Peyer's patch (tissue), 4 donors: ENCODE measurements at regions not wholly inside any gene's neighbourhood (a gene's known extent, or its start where the extent isn't known, plus 50 kb on each side); places are given as distances from the start of the nearest gene placed in this dataset.

Experiments
- DNase-seq, 3 donors: peaks; one replicate each; pipeline ENCODE4 v3.0.0-alpha.2; 2017 to 2019
- H3K27ac ChIP-seq, 4 donors: fragments of 200-600 bp; sonication (generic); one replicate each; pipeline ENCODE4 v1.5.1; 2016 to 2019
- H3K27me3 ChIP-seq, 2 donors: fragments of 200-600 bp; sonication (generic); one replicate each; pipeline ENCODE4 v1.5.1; 2019
- H3K36me3 ChIP-seq, 3 donors: fragments of 200-600 bp; sonication (generic); one replicate each; pipeline ENCODE4 v1.5.1; 2016 to 2019
- H3K4me1 ChIP-seq, 4 donors: fragments of 200-600 bp; sonication (generic); one replicate each; pipeline ENCODE4 v1.5.1; 2016 to 2019
- H3K4me3 ChIP-seq, 4 donors: fragments of 200-600 bp; sonication (generic); 1 replicate in 3 of 4; 2 replicates in 1 of 4; pipeline ENCODE4 v1.5.1; 2016 to 2019; ENCODE audit warnings: mild to moderate bottlenecking in 1 of 4
- H3K9me3 ChIP-seq, 4 donors: fragments of 200-600 bp; sonication (generic); one replicate each; pipeline ENCODE4 v1.5.1; 2016 to 2019; ENCODE audit warnings: mild to moderate bottlenecking in 1 of 4
- POLR2A ChIP-seq, 2 donors: fragments of 450-650 bp; IDR thresholded peaks; one replicate each; pipeline ENCODE4 v1.5.1; 2017; ENCODE audit warnings: antibody characterized with exemption in 2 of 2, mild to moderate bottlenecking in 2 of 2, moderate library complexity in 2 of 2
- TF ChIP-seq, protein P1 (sequence below), 6 experiments: fragments of 450-650 bp in 4 of 6; fragments of 200-600 bp in 2 of 6; sonication (generic) in 1 of 6; IDR thresholded peaks; one replicate each; pipeline ENCODE4 v1.5.1; 2017 to 2019; ENCODE audit warnings: antibody characterized with exemption in 6 of 6, mild to moderate bottlenecking in 3 of 6, moderate library complexity in 1 of 6

DNA sequence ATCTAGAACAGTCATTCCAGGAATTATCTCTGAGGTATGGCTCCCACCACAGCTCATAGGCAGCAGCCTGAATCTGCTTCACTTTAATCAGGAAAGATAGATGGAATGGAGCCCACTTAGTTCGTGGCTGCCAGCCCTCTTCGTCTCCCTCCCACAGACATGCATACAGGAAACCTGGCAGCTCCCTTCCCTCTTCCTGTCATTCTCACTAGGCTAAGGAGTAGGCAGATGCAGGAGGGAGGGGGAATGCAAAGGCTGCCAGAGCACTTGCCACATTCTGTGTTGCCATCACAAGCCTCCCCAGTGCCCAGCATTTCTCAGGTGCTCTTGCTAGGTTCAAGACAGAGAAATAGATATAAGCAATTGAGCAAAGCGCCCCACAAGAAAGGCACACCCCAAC is 378.9 kb downstream of the ELAVL2 start:
- Histone ChIP-seq H3K4me3 (no peak overlapping the region), H3K4me1 (no peaks in the 10 kb centered on the region), H3K27ac (no peak overlapping the region), H3K36me3 (no peaks in the 10 kb centered on the region), H3K27me3 (no peaks in the 10 kb centered on the region), H3K9me3 (peaks cover 0 to 1% (median 0%) of the 10 kb centered on the region in 4 donors)
- DNase-seq: no peak
- TF ChIP-seq, protein P1, sequence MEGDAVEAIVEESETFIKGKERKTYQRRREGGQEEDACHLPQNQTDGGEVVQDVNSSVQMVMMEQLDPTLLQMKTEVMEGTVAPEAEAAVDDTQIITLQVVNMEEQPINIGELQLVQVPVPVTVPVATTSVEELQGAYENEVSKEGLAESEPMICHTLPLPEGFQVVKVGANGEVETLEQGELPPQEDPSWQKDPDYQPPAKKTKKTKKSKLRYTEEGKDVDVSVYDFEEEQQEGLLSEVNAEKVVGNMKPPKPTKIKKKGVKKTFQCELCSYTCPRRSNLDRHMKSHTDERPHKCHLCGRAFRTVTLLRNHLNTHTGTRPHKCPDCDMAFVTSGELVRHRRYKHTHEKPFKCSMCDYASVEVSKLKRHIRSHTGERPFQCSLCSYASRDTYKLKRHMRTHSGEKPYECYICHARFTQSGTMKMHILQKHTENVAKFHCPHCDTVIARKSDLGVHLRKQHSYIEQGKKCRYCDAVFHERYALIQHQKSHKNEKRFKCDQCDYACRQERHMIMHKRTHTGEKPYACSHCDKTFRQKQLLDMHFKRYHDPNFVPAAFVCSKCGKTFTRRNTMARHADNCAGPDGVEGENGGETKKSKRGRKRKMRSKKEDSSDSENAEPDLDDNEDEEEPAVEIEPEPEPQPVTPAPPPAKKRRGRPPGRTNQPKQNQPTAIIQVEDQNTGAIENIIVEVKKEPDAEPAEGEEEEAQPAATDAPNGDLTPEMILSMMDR (IDR thresholded peaks at IDR 0.05): no peak
- TF ChIP-seq POLR2A (IDR thresholded peaks at IDR 0.05): no peak

DNA sequence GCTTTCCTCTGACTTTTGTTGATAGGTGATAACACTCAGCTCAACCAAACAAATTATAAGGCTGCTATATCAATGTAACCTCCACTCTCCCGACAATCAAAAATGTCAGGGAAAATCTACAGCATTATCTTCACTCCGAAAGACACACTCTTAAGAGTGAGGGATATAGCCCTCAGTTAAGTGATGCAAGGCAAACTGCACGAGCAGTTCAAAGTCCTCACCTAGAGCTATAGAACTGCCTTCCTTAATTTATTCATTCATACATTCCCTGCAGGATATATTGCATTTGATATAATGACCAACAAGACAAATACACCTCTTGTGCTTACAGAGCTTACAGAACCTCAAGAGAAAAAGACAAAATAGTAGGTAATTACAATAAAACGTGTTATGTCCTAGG is 378.1 kb downstream of the ELAVL2 start:
- H3K36me3 ChIP-seq: no peaks in the 10 kb centered on the region
- peaks cover 0 to 5% (median 0%) of the 10 kb centered on the region in 4 donors for H3K9me3 ChIP-seq
- TF ChIP-seq, protein P1 (IDR thresholded peaks at IDR 0.05): no peak
- TF ChIP-seq POLR2A (IDR thresholded peaks at IDR 0.05): no peak
- no peaks in the 10 kb centered on the region for H3K4me1 ChIP-seq
- DNase-seq: no peak
- H3K27ac ChIP-seq: no peak overlapping the region
- no peak overlapping the region for H3K4me3 ChIP-seq
- no peaks in the 10 kb centered on the region for H3K27me3 ChIP-seq

DNA sequence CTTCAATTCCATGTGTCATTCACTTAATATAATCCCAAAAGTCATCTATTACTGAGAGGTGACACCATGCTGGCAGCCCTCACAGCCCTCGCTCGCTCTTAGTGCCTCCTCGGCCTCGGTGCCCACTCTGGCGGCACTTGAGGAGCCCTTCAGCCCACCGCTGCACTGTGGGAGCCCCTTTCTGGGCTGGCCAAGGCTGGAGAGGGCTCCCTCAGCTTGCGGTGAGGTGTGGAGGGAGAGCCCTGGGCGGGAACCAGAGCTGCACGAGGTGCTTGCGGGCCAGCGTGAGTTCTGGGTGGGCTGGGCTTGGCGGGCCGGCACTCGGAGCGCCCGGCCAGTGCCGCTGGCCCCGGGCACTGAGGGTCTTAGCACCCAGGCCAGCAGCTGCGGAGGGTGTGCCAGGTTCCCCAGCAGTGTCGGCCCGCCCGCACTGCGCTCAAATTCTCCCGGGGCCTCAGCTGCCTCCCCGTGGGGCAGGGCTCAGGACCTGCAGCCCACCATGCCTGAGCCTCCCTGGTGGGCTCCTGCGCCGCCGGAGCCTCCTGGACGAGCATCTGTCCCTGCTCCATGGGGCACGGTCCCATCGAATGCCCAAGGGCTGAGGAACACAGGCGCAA is 374.1 kb downstream of the ELAVL2 start:
- H3K27ac ChIP-seq: no peak overlapping the region
- peaks cover 0 to 5% (median 0%) of the 10 kb centered on the region in 4 donors for H3K9me3 ChIP-seq
- no peak for TF ChIP-seq POLR2A (IDR thresholded peaks at IDR 0.05)
- TF ChIP-seq, protein P1 (IDR thresholded peaks at IDR 0.05): no peak
- no peak for DNase-seq
- no peaks in the 10 kb centered on the region for H3K4me1 ChIP-seq
- H3K4me3 ChIP-seq: no peak overlapping the region
- H3K27me3 ChIP-seq: no peaks in the 10 kb centered on the region
- no peaks in the 10 kb centered on the region for H3K36me3 ChIP-seq

DNA sequence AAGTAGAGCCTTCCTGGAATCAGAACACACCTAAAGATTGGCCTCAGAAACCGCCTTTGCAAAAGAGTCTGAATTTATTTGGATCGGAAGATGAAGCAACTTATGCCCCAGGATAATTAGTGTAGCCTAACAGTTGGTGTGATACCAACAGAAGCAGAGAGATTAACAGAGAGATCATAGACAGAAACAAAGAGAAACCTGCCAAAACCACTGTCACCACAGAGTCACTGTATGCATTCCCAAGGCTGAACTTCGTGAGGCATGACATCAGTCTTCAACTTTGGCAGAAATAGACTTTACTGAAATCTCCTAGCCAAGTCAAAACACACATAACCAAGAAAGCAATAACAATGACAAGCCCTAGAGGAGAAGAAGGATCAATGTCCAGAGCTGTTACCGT is 361.8 kb downstream of the ELAVL2 start:
- H3K36me3 ChIP-seq: no peaks in the 10 kb centered on the region
- no peaks in the 10 kb centered on the region for H3K9me3 ChIP-seq
- DNase-seq: no peak
- H3K4me3 ChIP-seq: no peak overlapping the region
- TF ChIP-seq POLR2A (IDR thresholded peaks at IDR 0.05): no peak
- TF ChIP-seq, protein P1 (IDR thresholded peaks at IDR 0.05): no peak
- H3K4me1 ChIP-seq: no peaks in the 10 kb centered on the region
- no peak overlapping the region for H3K27ac ChIP-seq
- H3K27me3 ChIP-seq: no peaks in the 10 kb centered on the region

DNA sequence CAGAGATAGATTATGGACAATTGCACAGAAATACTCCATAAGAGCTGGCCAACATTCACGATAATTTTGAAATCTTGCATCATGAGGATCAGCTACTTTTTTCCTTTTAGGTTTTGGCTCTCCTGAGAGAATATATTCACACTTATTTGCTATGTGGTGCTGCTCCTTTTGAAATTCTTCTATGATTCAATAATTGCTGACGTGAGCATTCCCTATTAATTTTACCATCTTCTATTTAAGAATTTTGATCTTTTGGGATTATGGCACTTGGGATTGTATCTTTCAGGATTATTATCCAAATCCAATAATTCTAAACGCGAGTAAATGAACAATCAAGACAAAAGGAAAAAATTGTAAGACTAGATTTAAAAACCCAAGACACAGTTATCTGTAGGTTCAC is 358.8 kb downstream of the ELAVL2 start:
- Histone ChIP-seq H3K9me3 (no peaks in the 10 kb centered on the region), H3K4me3 (no peak overlapping the region), H3K4me1 (no peaks in the 10 kb centered on the region), H3K36me3 (no peaks in the 10 kb centered on the region), H3K27me3 (no peaks in the 10 kb centered on the region), H3K27ac (no peak overlapping the region)
- TF ChIP-seq, protein P1 (IDR thresholded peaks at IDR 0.05): no peak
- TF ChIP-seq POLR2A (IDR thresholded peaks at IDR 0.05): no peak
- no peak for DNase-seq

DNA sequence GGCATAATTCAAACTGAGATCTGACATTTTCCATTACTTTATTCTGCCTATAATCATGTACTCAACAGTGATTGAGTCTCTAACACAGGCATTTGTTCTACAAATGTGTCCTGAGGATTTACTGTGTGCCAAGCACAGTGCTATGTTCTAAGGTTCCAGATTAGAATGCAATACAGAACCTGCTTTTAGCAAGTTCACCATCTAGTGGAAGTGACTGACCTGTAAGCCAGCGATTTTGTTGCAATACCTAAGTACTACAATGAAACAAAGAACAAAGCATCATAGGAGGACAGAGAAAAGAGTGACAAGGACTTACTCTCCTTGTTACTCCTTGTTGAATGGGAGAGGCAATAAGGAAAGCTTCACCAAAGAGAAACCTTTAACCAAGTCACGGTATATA is 348.1 kb downstream of the ELAVL2 start:
- H3K36me3 ChIP-seq: no peaks in the 10 kb centered on the region
- no peaks in the 10 kb centered on the region for H3K4me1 ChIP-seq
- H3K27ac ChIP-seq: no peak overlapping the region
- H3K27me3 ChIP-seq: no peaks in the 10 kb centered on the region
- no peak overlapping the region for H3K4me3 ChIP-seq
- H3K9me3 ChIP-seq: no peaks in the 10 kb centered on the region
- TF ChIP-seq, protein P1 (IDR thresholded peaks at IDR 0.05): no peak
- no peak for TF ChIP-seq POLR2A (IDR thresholded peaks at IDR 0.05)
- DNase-seq: no peak
